ENCODE measurements at regions not wholly inside any gene's neighbourhood (a gene's known extent, or its start where the extent isn't known, plus 50 kb on each side); places are given as distances from the start of the nearest gene placed in this dataset.

DNA sequence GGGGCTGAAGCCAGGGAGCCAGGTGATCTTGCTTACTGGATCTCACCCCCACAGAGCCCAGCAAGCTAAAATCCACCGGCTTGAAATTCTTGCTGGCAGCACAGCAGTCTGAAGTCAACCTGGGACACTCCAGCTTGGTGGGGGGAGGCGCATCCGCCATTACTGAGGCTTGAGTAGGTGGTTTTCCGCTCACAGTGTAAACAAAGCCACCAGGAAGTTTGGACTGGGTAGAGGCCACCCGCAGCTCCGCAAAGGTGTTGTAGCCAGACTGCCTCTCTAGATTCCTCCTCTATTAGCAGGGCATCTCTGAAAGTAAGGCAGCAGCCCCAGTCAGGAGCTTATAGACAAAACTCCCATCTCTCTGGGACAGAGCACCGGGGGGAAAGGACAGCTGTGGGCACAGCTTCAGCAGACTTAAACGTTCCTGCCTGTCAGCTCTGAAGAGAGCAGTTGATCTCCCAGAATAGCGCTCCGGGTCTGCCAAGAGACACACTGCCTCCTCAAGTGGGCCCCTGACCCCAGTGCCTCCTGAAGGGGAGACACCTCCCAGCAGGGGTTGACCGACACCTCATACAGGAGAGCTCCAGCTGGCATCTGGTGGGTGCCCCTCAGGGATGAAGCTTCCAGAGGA lies 206.3 kb upstream of the KHDRBS2 start:
- no peak for FAIRE-seq
- POLR2A ChIA-PET = no interaction called here
- Histone ChIP-seq H3K36me3 (ENCODE audit: control insufficient read depth in 2 of 2, extremely low read depth in 1 of 2, insufficient read depth in 2 of 2, low read length in 2 of 2) (no peaks in the 10 kb centered on the region), H3K27me3 (ENCODE audit: control insufficient read depth in 2 of 2, insufficient read depth in 2 of 2, low read length in 2 of 2) (no peaks in the 10 kb centered on the region), H3K9ac (replicated peaks; ENCODE audit: extremely low read depth, insufficient read depth, low read length) (no peak overlapping the region), H3K4me1 (ENCODE audit: control insufficient read depth, extremely low read depth, insufficient read depth, low read length) (no peaks in the 10 kb centered on the region), H3K27ac (ENCODE audit: insufficient read depth, low read depth, low read length) (no peak overlapping the region), H3K9me1 (replicated peaks; ENCODE audit: control insufficient read depth, extremely low read depth, insufficient read depth, low read length) (no peaks in the 10 kb centered on the region), H4K20me1 (replicated peaks; ENCODE audit: control insufficient read depth, extremely low read depth, insufficient read depth, low read length) (no peaks in the 10 kb centered on the region), H3K9me3 (replicated peaks; ENCODE audit: control insufficient read depth, insufficient read depth, low read length) (peaks cover 1% of the 10 kb centered on the region), H3K4me3 (replicated peaks in 1 of 3; ENCODE audit: insufficient read depth in 1 of 3, low read depth in 1 of 3, low read length in 3 of 3) (no peak overlapping the region), H3K4me2 (ENCODE audit: insufficient read depth, low read length) (no peak overlapping the region), H2AFZ (ENCODE audit: low read depth, low read length) (no peak overlapping the region), H3K79me2 (ENCODE audit: control insufficient read depth, insufficient read depth, low read length) (no peaks in the 10 kb centered on the region)
- DNase-seq (ENCODE audit: low read depth, low spot score) = no peak
- TF ChIP-seq POLR2AphosphoS5 (IDR thresholded peaks at IDR 0.05; ENCODE audit: insufficient read depth, low read depth, low read length) (no peak), EZH2 (IDR thresholded peaks at IDR 0.05; ENCODE audit: borderline replicate concordance, low read depth, low read length, severe bottlenecking) (no peak), JUN (IDR thresholded peaks at IDR 0.05; ENCODE audit: borderline replicate concordance, insufficient read depth, insufficient read length, low read depth) (no peak), FOS (IDR thresholded peaks at IDR 0.05; ENCODE audit: borderline replicate concordance, insufficient read depth, low read length) (no peak), POLR2A (IDR thresholded peaks at IDR 0.05; ENCODE audit: low read depth, low read length) (no peak), MYC (IDR thresholded peaks at IDR 0.05; ENCODE audit: low read depth, low read length) (no peak), GATA2 (IDR thresholded peaks at IDR 0.05; ENCODE audit: insufficient read depth, insufficient read length, low read depth, low read length) (no peak)
- TF ChIP-seq, protein P1, sequence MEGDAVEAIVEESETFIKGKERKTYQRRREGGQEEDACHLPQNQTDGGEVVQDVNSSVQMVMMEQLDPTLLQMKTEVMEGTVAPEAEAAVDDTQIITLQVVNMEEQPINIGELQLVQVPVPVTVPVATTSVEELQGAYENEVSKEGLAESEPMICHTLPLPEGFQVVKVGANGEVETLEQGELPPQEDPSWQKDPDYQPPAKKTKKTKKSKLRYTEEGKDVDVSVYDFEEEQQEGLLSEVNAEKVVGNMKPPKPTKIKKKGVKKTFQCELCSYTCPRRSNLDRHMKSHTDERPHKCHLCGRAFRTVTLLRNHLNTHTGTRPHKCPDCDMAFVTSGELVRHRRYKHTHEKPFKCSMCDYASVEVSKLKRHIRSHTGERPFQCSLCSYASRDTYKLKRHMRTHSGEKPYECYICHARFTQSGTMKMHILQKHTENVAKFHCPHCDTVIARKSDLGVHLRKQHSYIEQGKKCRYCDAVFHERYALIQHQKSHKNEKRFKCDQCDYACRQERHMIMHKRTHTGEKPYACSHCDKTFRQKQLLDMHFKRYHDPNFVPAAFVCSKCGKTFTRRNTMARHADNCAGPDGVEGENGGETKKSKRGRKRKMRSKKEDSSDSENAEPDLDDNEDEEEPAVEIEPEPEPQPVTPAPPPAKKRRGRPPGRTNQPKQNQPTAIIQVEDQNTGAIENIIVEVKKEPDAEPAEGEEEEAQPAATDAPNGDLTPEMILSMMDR (IDR thresholded peaks at IDR 0.05; ENCODE audit: extremely low read depth in 1 of 2, insufficient read depth in 1 of 2, low read depth in 1 of 2, low read length in 2 of 2) = no peak
- TF ChIP-seq, protein P2, sequence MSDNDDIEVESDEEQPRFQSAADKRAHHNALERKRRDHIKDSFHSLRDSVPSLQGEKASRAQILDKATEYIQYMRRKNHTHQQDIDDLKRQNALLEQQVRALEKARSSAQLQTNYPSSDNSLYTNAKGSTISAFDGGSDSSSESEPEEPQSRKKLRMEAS (IDR thresholded peaks at IDR 0.05; ENCODE audit: insufficient read depth, insufficient read length) = no peak
- CTCF ChIA-PET = no interaction called here
- dilution Hi-C loops (cut with MboI; ENCODE audit: extremely low pct_ligation_motif_present, low sequenced_read_pairs) = no loop called here
- intact Hi-C loops (cut with micrococcal nuclease) = no loop called here
- no TSS peak for BruUV-seq (replicated peaks)
